GM21381 (cell line): ENCODE measurements at regions not wholly inside any gene's neighbourhood (a gene's known extent, or its start where the extent isn't known, plus 50 kb on each side); places are given as distances from the start of the nearest gene placed in this dataset.
"Not testable (repeated sequence)": the region's sequence is repeated elsewhere in the genome, so short reads cannot be mapped to it uniquely, and the experiment has no call there.

Experiments
- ATAC-seq: cut with Tn5 transposase; IDR thresholded peaks from one replicate; pipeline ENCODE4 v1.9.1; 2021; ENCODE audit warnings: mild to moderate bottlenecking, moderate library complexity; ENCODE audit not compliant: unreplicated experiment

- no peak for ATAC-seq
These were observed 50.8 kb upstream of the PCSK1 start for GRCh38 chr5:96483878-96484277.

- ATAC-seq: no peak
These were observed 54.8 kb upstream of the PCSK1 start for GRCh38 chr5:96487859-96488258.

GRCh38 chr5:96489532-96489931 lies 56.5 kb upstream of the PCSK1 start:
- no peak for ATAC-seq

- no peak for ATAC-seq
These were observed 59.5 kb upstream of the PCSK1 start for GRCh38 chr5:96492459-96493047.

- ATAC-seq: no peak
These were observed 60.3 kb upstream of the PCSK1 start for GRCh38 chr5:96493219-96493790.

- ATAC-seq: not testable (repeated sequence)
These were observed 62.4 kb upstream of the PCSK1 start for GRCh38 chr5:96495412-96495811.

DNA sequence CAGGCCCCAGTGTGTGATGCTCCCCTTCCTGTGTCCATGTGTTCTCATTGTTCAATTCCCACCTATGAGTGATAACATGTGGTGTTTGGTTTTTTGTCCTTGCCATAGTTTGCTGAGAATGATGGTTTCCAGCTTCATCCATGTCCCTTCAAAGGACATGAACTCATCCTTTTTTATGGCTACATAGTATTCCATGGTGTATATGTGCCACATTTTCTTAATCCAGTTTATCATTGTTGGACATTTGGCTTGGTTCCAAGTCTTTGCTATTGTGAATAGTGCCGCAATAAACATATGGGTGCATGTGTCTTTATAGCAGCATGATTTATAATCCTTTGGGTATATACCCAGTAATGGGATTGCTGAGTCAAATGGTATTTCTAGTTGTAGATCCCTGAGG lies 64.0 kb upstream of the PCSK1 start:
- ATAC-seq: not testable (repeated sequence)

GRCh38 chr5:96499753-96500345 lies 66.8 kb upstream of the PCSK1 start:
- no peak for ATAC-seq

GRCh38 chr5:96501991-96502646 lies 69.1 kb upstream of the PCSK1 start:
- no peak for ATAC-seq

- no peak for ATAC-seq
These were observed 70.6 kb upstream of the PCSK1 start for GRCh38 chr5:96503501-96504236.

- no peak for ATAC-seq
These were observed 73.3 kb upstream of the PCSK1 start for GRCh38 chr5:96506376-96506775.

DNA sequence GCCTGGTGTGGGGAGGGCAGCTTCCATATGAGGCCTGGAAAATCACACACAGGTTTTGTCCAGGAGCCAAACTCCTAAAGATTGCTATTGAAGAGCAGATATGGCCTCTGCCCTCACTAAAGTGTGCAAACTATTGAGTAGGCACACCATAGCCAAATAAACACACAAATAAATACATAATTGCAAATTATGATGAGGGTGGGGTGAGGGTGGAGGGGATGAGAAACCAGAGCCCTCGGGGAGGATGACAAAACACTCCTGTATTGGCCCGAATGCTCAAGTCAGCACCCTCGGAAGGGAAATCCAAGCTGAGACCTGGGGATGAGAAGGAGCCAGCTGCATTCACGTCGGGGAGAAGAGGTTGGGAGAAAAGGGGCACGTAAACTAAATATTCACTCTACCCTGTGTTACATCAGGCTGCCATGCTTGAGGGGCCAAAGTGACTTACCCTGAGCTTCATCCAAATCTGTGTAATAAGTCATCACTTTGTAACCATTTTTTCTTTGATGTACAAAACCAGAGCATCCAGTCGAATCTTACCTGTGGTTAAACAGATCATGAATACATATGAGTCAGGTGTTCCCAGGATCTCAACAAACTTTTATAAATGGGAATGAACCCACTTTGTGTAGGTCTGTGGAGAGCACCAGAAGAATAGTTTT lies 73.9 kb upstream of the PCSK1 start:
- ATAC-seq: no peak

DNA sequence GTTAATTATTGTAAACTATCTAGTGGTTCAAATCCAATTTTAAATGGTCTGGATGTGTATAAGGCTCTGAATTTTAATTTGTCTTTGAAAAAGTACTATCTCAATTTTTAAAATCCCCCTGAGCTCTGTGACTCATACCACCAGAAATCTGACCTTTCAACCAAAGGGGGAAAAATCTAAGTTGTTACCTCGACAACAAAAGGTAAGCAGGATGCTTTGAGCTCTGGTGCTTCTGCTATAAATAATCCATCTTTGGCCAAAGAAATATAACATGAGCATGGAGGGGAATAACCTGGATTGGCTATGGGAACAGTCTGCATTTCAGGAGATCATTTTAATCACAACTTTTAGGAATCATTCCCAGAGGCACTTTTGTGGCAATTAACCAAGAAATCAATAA lies 76.3 kb upstream of the PCSK1 start:
- ATAC-seq: no peak

- no peak for ATAC-seq
These were observed 76.8 kb upstream of the PCSK1 start for GRCh38 chr5:96509721-96510350.

DNA sequence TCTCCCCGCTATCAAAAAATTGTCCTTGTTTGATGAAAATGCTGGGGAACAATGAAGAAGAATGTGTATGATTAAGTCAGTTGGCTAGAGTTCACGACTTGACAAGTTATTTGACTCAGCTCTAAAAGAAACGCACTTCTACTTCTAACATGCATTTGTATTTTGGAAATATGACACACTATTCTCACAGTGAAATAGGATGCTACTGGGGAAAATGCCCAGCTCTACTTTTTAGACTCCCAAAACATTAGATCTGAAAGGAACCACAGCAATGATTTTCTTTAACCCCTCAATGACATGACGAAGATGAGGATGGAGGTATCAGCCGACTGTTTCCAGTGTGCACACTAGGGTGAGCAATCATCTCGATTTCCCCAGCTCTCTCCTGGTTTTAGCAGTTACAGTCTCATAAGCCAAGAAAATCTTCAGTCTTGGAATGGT lies 83.6 kb upstream of the PCSK1 start:
- ATAC-seq: no peak

GRCh38 chr5:96517295-96517694 lies 84.2 kb upstream of the PCSK1 start:
- ATAC-seq: no peak

- no peak for ATAC-seq
These were observed 87.3 kb upstream of the PCSK1 start for GRCh38 chr5:96520345-96520744.

GRCh38 chr5:96522635-96523355 lies 89.7 kb upstream of the PCSK1 start:
- no peak for ATAC-seq

- no peak for ATAC-seq
These were observed 95.0 kb upstream of the PCSK1 start for GRCh38 chr5:96527768-96528661.
